Adrenal gland (tissue), 9 donors: ENCODE measurements at regions not wholly inside any gene's neighbourhood (a gene's known extent, or its start where the extent isn't known, plus 50 kb on each side); places are given as distances from the start of the nearest gene placed in this dataset.

ENCODE experiments used
- DNase-seq, 7 donors: peaks; one replicate each; pipeline ENCODE4 v3.0.0-alpha.2; 2019 to 2020
- H3K27ac ChIP-seq, 5 donors: fragments of 200-600 bp; sonication (generic) in 4 of 5; 1 replicate in 3 of 5; 2 replicates in 2 of 5; pipeline versions ENCODE4 v1.5.1 to v1.8.0; 2016 to 2020; ENCODE audit warnings: mild to moderate bottlenecking in 1 of 5
- H3K27me3 ChIP-seq: fragments of 200-600 bp; 2 replicates; pipeline ENCODE4 v1.8.0; 2021
- H3K36me3 ChIP-seq, 2 donors: fragments of 200-600 bp; replicated peaks in 1 of 2; 1 replicate in 1 of 2; 2 replicates in 1 of 2; pipeline versions ENCODE4 v1.5.1 to v1.8.0; 2018 to 2022
- H3K4me1 ChIP-seq, 2 donors: fragments of 200-600 bp; replicated peaks in 1 of 2; 1 replicate in 1 of 2; 2 replicates in 1 of 2; pipeline versions ENCODE4 v1.5.1 to v1.8.0; 2018 to 2021
- H3K4me3 ChIP-seq, 4 donors: fragments of 200-600 bp; sonication (generic) in 3 of 4; one replicate each; pipeline ENCODE4 v1.5.1; 2016 to 2018
- H3K9me3 ChIP-seq, 3 donors: fragments of 200-600 bp; sonication (generic) in 1 of 3; replicated peaks in 1 of 3; 1 replicate in 2 of 3; 2 replicates in 1 of 3; pipeline versions ENCODE4 v1.5.1 to v1.8.0; 2016 to 2021
- CTCF ChIP-seq, 6 experiments: fragments of 450-650 bp in 4 of 6; fragments of 200-600 bp in 2 of 6; sonication (generic) in 1 of 6; IDR thresholded peaks; 1 replicate in 5 of 6; 2 replicates in 1 of 6; pipeline versions ENCODE4 v1.5.1 to v1.8.0; 2016 to 2021; ENCODE audit warnings: antibody characterized with exemption in 6 of 6, mild to moderate bottlenecking in 2 of 6, moderate library complexity in 1 of 6
- POLR2A ChIP-seq, 2 donors: fragments of 450-650 bp; IDR thresholded peaks; one replicate each; pipeline ENCODE4 v1.6.1; 2017; ENCODE audit warnings: antibody characterized with exemption in 2 of 2, mild to moderate bottlenecking in 2 of 2, moderate library complexity in 1 of 2
- WGBS, 4 donors: extraction: QIAGEN DNeasy Blood & Tissue Kit in 2 of 4; methylation state at CpG; one replicate each; pipeline versions ENCODE4 v1.1.5 to v1.1.7; 2013 to 2017; 5-methylcytosine and 5-hydroxymethylcytosine counted together
- intact Hi-C, 2 donors: fragments of 100-400 bp; cut with DNase I; formaldehyde crosslinking; loops; one replicate each; pipeline versions ENCODE4 v1.14.1 to v1.15.0; 2022 to 2023
- donor health status: healthy with polysubstance abuse.
- donor health status: Bipolar disorder and iron deficiency.
- donor health status: DM: yes; HTN: yes; CAD: no.
- donor health status: DM: no; HTN: no; CAD: no.
- donor health status: DM: no; HTN: no; CAD: no.

DNA sequence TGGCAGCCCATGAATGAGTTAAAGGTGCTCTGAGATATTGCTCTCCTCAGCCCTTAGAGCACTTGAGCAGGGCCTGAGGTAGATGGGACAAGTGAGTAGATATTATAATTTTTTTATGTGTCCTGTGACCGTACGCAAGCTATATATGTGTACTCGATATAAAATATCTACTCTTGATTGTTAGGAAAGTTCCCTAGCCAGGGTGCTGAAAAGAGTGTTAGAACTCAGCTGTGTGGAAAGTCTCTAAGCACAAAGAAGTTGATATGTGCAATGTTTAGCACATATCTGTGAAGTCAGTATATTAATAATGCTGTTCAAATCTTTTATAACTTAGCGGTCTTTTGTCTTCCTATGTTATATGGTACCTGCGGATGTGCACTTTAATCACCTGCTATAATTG, 114.6 kb upstream of the PLD5 start:
- H3K27ac ChIP-seq: no peak overlapping the region
- 85 to 88% (median 87%) methylated on average over 5 of the region's 5 CpGs for WGBS, 4 donors
- TF ChIP-seq POLR2A (IDR thresholded peaks at IDR 0.05): no peak
- no peak for TF ChIP-seq CTCF (IDR thresholded peaks at IDR 0.05)
- no peak for DNase-seq
- intact Hi-C loops: no loop called here
- H3K9me3 ChIP-seq: no peaks in the 10 kb centered on the region
- H3K4me3 ChIP-seq: no peak overlapping the region
- no peaks in the 10 kb centered on the region for H3K4me1 ChIP-seq
- no peaks in the 10 kb centered on the region for H3K27me3 ChIP-seq
- H3K36me3 ChIP-seq: no peaks in the 10 kb centered on the region

DNA sequence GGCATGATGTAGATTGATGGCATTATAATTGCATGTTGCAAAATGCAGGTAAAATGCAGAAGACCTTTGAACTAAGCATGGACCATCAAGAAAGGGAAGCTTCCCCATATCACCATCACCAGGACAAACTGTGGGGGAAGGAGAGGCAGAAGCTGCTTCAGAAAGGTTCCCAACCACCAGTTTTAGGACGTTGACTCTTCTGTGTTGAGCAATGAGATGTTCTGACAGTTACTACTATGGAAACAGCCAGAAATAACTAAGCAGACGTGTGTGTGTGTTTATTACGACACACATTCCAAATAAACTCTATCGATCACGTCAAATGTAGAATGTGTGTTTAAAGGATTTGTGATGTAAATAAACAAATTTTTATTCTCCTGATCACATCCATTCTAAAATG, 110.2 kb upstream of the PLD5 start:
- TF ChIP-seq POLR2A (IDR thresholded peaks at IDR 0.05) (no peak), CTCF (IDR thresholded peaks at IDR 0.05) (no peak)
- no peaks in the 10 kb centered on the region for H3K4me1 ChIP-seq
- H3K36me3 ChIP-seq: no peaks in the 10 kb centered on the region
- H3K4me3 ChIP-seq: no peak overlapping the region
- WGBS, 4 donors: 52 to 57% (median 55%) methylated on average over 5 of the region's 5 CpGs
- DNase-seq: no peak
- H3K27me3 ChIP-seq: no peaks in the 10 kb centered on the region
- H3K27ac ChIP-seq: no peak overlapping the region
- no peaks in the 10 kb centered on the region for H3K9me3 ChIP-seq
- intact Hi-C loops: no loop called here

DNA sequence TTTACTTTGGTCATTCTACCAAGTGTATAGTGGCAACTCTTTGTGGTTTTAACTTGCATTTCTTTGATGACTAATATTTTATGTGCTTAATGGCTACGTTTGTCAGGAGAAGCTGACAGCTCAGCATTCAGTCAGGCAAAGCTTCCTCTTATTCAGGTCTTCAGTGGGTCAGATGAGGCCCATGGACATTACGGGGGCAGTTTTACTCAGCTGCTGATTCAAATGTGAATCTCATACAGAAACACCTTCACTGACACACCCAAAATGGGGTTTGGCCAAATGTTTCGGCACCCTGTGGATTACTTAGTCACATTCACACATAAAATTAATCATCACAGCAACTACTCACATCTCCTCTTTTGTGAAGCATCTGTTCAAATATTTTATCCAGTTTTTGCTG, 104.9 kb upstream of the PLD5 start:
- Histone ChIP-seq H3K4me3 (no peak overlapping the region), H3K27me3 (no peaks in the 10 kb centered on the region), H3K9me3 (no peaks in the 10 kb centered on the region), H3K4me1 (no peaks in the 10 kb centered on the region), H3K36me3 (no peaks in the 10 kb centered on the region), H3K27ac (no peak overlapping the region)
- DNase-seq: no peak
- WGBS, 4 donors: 52 to 59% (median 55%) methylated on average over 3 of the region's 3 CpGs
- TF ChIP-seq POLR2A (IDR thresholded peaks at IDR 0.05) (no peak), CTCF (IDR thresholded peaks at IDR 0.05) (no peak)
- intact Hi-C loops: no loop called here

- DNase-seq: no peak
- no peaks in the 10 kb centered on the region for H3K9me3 ChIP-seq
- H3K27me3 ChIP-seq: no peaks in the 10 kb centered on the region
- no peaks in the 10 kb centered on the region for H3K36me3 ChIP-seq
- H3K4me3 ChIP-seq: no peak overlapping the region
- no peaks in the 10 kb centered on the region for H3K4me1 ChIP-seq
- intact Hi-C loops: no loop called here
- 48 to 65% (median 58%) methylated on average over 5 of the region's 5 CpGs for whole genome bisulfite sequencing, 4 donors
- no peak for TF ChIP-seq CTCF (IDR thresholded peaks at IDR 0.05)
- no peak for TF ChIP-seq POLR2A (IDR thresholded peaks at IDR 0.05)
- no peak overlapping the region for H3K27ac ChIP-seq
Observed at GRCh38 chr1:242623756-242624155, 99.3 kb upstream of the PLD5 start.
